ENCODE measurements at regions not wholly inside any gene's neighbourhood (a gene's known extent, or its start where the extent isn't known, plus 50 kb on each side); places are given as distances from the start of the nearest gene placed in this dataset.
"Not testable (repeated sequence)": the region's sequence is repeated elsewhere in the genome, so short reads cannot be mapped to it uniquely, and the experiment has no call there.

DNA sequence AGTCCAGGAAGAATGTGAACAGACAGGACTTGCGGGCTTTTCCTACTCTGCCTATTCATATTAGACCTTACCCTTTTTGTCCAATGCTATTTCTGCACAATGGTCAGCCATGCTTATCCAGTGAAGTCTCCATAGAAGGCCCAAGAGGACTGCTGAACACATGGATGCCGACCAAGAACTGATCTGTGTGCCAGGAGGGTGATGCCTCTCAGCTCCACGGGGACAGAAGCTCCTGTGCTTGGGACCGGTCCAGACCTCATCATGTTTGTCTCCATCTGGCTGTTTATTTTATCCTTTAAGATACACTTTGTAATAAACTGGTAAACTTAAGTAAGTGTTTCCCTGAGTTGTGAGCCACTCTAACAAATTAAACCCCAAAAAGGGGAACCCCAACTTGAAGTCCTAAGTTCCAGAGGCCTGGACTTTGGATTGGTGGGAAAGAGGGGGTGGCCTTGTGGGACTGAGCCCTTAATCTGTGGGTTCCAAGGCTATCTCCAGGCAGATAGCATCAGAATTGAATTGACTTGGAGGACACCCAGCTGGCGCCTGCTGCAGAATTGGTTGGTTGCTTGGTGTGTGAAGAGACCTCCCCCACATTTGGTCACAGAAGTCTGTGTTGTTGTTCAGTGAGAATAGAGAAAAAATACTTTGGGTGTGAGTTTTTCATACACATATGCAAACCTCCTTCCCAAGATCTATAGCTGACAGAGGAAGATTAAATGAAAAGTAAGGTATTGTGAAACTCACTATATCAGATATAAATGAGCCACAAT lies 57.9 kb upstream of the ANKH start:
- no peak for DNase-seq

DNA sequence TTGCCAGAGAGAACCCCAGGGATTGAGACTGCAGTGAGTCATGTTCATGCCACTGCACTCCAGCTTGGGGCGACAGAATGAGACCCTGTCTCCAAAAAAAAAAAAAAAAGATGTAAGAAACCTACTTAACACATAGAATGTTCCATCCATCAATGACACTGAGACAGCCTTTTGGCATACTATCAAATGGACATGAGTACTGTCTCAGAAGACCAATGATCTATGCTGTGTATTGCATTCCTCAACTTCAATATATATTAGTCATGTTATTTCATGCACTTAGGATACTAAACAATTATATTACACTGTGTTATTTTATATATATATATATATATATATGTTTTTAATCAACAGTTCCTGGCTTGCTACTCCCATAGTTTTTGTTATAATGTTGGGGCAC lies 57.1 kb upstream of the ANKH start:
- no peak for DNase-seq

DNA sequence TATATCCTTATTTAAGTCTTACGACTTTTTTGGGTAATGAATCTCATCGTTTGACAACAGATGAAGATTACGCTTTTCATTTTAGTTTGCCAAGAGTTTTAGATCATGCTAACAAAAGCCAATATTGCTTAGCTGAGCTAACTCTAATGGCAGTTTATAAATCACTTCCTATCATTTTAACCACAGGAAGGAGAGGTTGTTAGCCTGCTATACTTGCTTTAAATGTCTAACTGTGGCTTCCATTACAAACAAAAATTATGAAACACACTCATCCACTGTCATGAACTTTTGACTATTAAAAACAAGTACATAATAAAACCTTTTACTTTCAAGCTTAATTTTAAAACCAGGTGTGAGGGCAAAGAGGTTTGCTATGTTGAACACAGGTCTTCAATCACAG lies 53.7 kb upstream of the ANKH start:
- no peak for DNase-seq

DNA sequence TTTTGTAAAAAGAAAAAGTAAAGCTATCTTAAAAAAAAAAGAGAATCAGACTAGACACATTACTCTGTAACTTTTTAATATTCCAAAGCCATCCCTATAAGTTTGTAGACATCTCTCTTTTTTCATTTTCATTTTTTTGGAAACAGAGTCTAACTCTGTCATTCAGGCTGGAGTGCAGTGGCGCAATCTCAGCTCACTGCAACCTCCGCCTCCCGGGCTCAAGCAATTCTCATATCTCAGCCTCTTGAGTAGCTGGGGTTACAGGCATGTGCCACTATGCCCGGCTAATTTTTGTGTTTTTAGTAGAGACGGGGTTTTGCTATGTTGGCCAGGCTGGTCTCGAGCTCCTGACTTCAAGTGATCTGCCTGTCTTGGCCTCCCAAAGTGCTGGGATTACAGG lies 51.4 kb upstream of the ANKH start:
- not testable (repeated sequence) for DNase-seq

DNA sequence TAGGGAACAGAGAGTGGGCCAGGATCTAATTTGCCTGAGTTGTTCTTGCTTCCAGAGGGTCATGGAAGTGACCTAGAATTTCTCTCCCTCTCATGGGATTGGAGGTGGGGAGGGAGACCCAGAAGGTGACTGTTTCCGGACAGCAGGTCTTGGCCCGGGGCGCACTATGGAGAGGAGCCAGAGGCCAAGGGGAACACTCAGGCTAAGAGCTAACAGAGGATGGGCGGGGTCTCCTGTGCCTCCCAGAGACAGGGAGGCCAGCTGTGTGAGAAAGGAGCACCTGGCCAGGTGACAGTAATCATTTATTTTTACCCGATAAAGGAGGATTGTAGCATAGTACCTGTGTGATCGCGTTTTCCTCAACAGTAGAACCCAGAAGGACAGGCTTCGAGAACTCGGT lies 50.9 kb upstream of the ANKH start:
- no peak for DNase-seq
